ENCODE measurements at regions not wholly inside any gene's neighbourhood (a gene's known extent, or its start where the extent isn't known, plus 50 kb on each side); places are given as distances from the start of the nearest gene placed in this dataset.

GRCh38 chr1:22276396-22276748, 133.5 kb upstream of the WNT4 start:
- no peaks in the 10 kb centered on the region for H3K36me3 ChIP-seq (replicated peaks in 1 of 2; ENCODE audit: insufficient read depth in 1 of 2, low read depth in 2 of 2)
- no peaks in the 10 kb centered on the region for H3K27me3 ChIP-seq
- no peak for TF ChIP-seq POLR2A (IDR thresholded peaks at IDR 0.05)
- TF ChIP-seq, protein P1, sequence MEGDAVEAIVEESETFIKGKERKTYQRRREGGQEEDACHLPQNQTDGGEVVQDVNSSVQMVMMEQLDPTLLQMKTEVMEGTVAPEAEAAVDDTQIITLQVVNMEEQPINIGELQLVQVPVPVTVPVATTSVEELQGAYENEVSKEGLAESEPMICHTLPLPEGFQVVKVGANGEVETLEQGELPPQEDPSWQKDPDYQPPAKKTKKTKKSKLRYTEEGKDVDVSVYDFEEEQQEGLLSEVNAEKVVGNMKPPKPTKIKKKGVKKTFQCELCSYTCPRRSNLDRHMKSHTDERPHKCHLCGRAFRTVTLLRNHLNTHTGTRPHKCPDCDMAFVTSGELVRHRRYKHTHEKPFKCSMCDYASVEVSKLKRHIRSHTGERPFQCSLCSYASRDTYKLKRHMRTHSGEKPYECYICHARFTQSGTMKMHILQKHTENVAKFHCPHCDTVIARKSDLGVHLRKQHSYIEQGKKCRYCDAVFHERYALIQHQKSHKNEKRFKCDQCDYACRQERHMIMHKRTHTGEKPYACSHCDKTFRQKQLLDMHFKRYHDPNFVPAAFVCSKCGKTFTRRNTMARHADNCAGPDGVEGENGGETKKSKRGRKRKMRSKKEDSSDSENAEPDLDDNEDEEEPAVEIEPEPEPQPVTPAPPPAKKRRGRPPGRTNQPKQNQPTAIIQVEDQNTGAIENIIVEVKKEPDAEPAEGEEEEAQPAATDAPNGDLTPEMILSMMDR (IDR thresholded peaks at IDR 0.05), result no peak
- DNase-seq (no peak), ATAC-seq (no peak)
- no peak overlapping the region for H3K27ac ChIP-seq
- WGBS, 2 donors, result 73 to 79% methylated on average over 1 of the region's 1 CpG
- no peaks in the 10 kb centered on the region for H3K9me3 ChIP-seq
- no peak overlapping the region for H3K4me3 ChIP-seq
- intact Hi-C loops (cut with DNase I), result no loop called here
- H3K4me1 ChIP-seq, result no peaks in the 10 kb centered on the region

- no peak for DNase-seq
- TF ChIP-seq, protein P1 (IDR thresholded peaks at IDR 0.05), result no peak
- TF ChIP-seq POLR2A (IDR thresholded peaks at IDR 0.05), result no peak
- WGBS, 2 donors, result 79 to 84% methylated on average over 10 of the region's 10 CpGs
- Histone ChIP-seq H3K9me3 (no peaks in the 10 kb centered on the region), H3K27me3 (no peaks in the 10 kb centered on the region), H3K4me3 (no peak overlapping the region), H3K4me1 (no peaks in the 10 kb centered on the region), H3K36me3 (replicated peaks in 1 of 2; ENCODE audit: insufficient read depth in 1 of 2, low read depth in 2 of 2) (no peaks in the 10 kb centered on the region), H3K27ac (no peak overlapping the region)
- intact Hi-C loops (cut with DNase I), result no loop called here
- ATAC-seq, result no peak
These were observed 134.8 kb upstream of the WNT4 start for GRCh38 chr1:22277662-22278061.

DNA sequence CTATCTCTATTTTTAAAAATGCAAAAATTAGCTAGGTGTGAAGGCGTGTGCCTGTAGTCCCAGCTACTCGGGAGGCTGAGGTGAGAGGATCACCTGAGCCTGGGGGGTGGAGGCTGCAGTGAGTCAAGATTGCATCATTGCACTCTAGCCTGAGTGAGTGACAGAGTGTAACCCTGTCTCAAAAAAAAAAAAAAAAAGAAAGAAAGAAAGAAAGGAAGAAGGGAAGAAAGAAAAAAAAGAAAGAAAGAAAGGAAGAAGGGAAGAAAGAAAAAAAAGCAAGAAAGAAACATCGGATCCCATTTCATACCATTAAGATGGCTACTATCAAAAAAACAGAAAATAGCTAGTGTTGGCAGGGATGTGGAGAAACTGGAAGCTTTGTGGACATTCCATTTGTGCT, 136.8 kb upstream of the WNT4 start:
- WGBS, 2 donors, result 89 to 94% methylated on average over 3 of the region's 3 CpGs
- intact Hi-C loops (cut with DNase I), result no loop called here

DNA sequence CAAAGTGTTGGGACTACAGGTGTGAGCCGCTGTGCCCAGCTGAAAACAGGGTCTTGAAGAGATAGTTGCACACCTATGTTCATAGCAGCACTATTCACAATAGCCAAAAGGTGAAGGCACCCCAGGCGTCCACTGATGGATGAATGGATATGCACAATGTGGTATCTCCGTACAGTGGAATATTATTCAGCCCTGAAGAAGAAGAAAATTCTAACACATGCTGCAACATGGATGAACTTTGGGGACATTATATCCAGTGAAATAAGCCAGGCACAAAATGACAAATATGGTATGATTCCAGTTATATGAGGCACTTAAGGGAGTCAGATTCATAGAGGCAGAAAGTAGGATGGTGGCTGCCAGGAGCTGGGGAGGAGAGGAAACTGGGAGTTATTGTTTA, 137.6 kb upstream of the WNT4 start:
- H3K4me1 ChIP-seq, result no peaks in the 10 kb centered on the region
- TF ChIP-seq, protein P1 (IDR thresholded peaks at IDR 0.05), result no peak
- TF ChIP-seq POLR2A (IDR thresholded peaks at IDR 0.05), result no peak
- no peaks in the 10 kb centered on the region for H3K9me3 ChIP-seq
- H3K27me3 ChIP-seq, result no peaks in the 10 kb centered on the region
- WGBS, 2 donors, result 86 to 87% methylated on average over 3 of the region's 3 CpGs
- H3K27ac ChIP-seq, result no peak overlapping the region
- no peak for ATAC-seq
- no peaks in the 10 kb centered on the region for H3K36me3 ChIP-seq (replicated peaks in 1 of 2; ENCODE audit: insufficient read depth in 1 of 2, low read depth in 2 of 2)
- no peak for DNase-seq
- no peak overlapping the region for H3K4me3 ChIP-seq
- intact Hi-C loops (cut with DNase I), result no loop called here

More for the DNA sequence above, 136.8 kb upstream of the WNT4 start:
- H3K27ac ChIP-seq, result no peak overlapping the region
- TF ChIP-seq, protein P1 (IDR thresholded peaks at IDR 0.05), result no peak
- no peak for TF ChIP-seq POLR2A (IDR thresholded peaks at IDR 0.05)
- no peaks in the 10 kb centered on the region for H3K9me3 ChIP-seq
- H3K4me3 ChIP-seq, result no peak overlapping the region
- H3K27me3 ChIP-seq, result no peaks in the 10 kb centered on the region
- no peak for DNase-seq
- no peaks in the 10 kb centered on the region for H3K4me1 ChIP-seq
- no peaks in the 10 kb centered on the region for H3K36me3 ChIP-seq (replicated peaks in 1 of 2; ENCODE audit: insufficient read depth in 1 of 2, low read depth in 2 of 2)
- ATAC-seq, result no peak

- H3K27ac ChIP-seq, result no peak overlapping the region
- intact Hi-C loops (cut with DNase I), result no loop called here
- no peaks in the 10 kb centered on the region for H3K27me3 ChIP-seq
- no peak for TF ChIP-seq POLR2A (IDR thresholded peaks at IDR 0.05)
- TF ChIP-seq, protein P1 (IDR thresholded peaks at IDR 0.05), result no peak
- 84 to 92% methylated on average over 6 to 10 of the region's 11 CpGs for WGBS, 2 donors
- DNase-seq (no peak), ATAC-seq (no peak)
- no peaks in the 10 kb centered on the region for H3K9me3 ChIP-seq
- H3K4me1 ChIP-seq, result no peaks in the 10 kb centered on the region
- H3K4me3 ChIP-seq, result no peak overlapping the region
- H3K36me3 ChIP-seq (replicated peaks in 1 of 2; ENCODE audit: insufficient read depth in 1 of 2, low read depth in 2 of 2), result no peaks in the 10 kb centered on the region
These were observed 138.8 kb upstream of the WNT4 start for GRCh38 chr1:22281521-22282363.
